Kidney (tissue), 13 donors: ENCODE measurements at regions not wholly inside any gene's neighbourhood (a gene's known extent, or its start where the extent isn't known, plus 50 kb on each side); places are given as distances from the start of the nearest gene placed in this dataset.
A peak's percentile ranks its signal among the peaks of the same experiment; 100 is the strongest.

Source experiments
- DNase-seq, 5 donors: peaks; one replicate each; pipeline ENCODE4 v3.0.0-alpha.2; 2013 to 2020
- FAIRE-seq: peaks from 2 replicates; lab custom pipeline; 2012; peaks lifted over from hg19 to GRCh38; lab: Jason Lieb, UNC
- H3K27ac ChIP-seq, 2 donors: one replicate each; pipeline ENCODE4 v1.7.0; 2013; ENCODE audit warnings: low read depth in 2 of 2, low read length in 2 of 2, inconsistent platforms in 1 of 2
- H3K27me3 ChIP-seq: one replicate; pipeline ENCODE4 v1.7.1; 2013; ENCODE audit warnings: low read length, inconsistent platforms; ENCODE audit not compliant: control insufficient read depth, insufficient read depth
- H3K36me3 ChIP-seq, 3 donors: one replicate each; pipeline versions ENCODE4 v1.7.0 to v1.7.1; 2013; ENCODE audit warnings: low read length in 3 of 3, control low read depth in 1 of 3, inconsistent platforms in 1 of 3; ENCODE audit not compliant: insufficient read depth in 3 of 3, control insufficient read depth in 2 of 3
- H3K4me1 ChIP-seq, 3 donors: one replicate each; pipeline versions ENCODE4 v1.7.0 to v1.7.1; 2013; ENCODE audit warnings: low read length in 3 of 3, inconsistent platforms in 1 of 3, low read depth in 1 of 3; ENCODE audit not compliant: control insufficient read depth in 2 of 3, insufficient read depth in 2 of 3
- H3K4me3 ChIP-seq, 3 donors: one replicate each; pipeline versions ENCODE4 v1.7.0 to v1.8.1; 2013; ENCODE audit warnings: low read length in 3 of 3, control low read depth in 1 of 3, inconsistent platforms in 1 of 3
- H3K9ac ChIP-seq, 3 donors: one replicate each; pipeline versions ENCODE4 v1.7.0 to v1.7.1; 2013; ENCODE audit warnings: low read length in 3 of 3, control low read depth in 1 of 3, inconsistent platforms in 1 of 3
- H3K9me3 ChIP-seq, 3 donors: one replicate each; pipeline versions ENCODE4 v1.7.0 to v1.7.1; 2013; ENCODE audit warnings: low read length in 3 of 3, control low read depth in 1 of 3, inconsistent platforms in 1 of 3; ENCODE audit not compliant: control insufficient read depth in 2 of 3, insufficient read depth in 1 of 3
- CTCF ChIP-seq: IDR thresholded peaks from 3 replicates; pipeline ENCODE4 v1.5.1; 2012; ENCODE audit warnings: mild to moderate bottlenecking, moderate library complexity, borderline replicate concordance; ENCODE audit not compliant: insufficient read depth; ENCODE audit errors: extremely low read depth
- intact Hi-C: fragments of 100-400 bp; cut with DNase I; formaldehyde crosslinking; loops from one replicate; pipeline ENCODE4 v1.11.1; 2022
- donor health status: control.
- donor health status: control.
- donor health status: control.
- donor health status: control.
- donor health status: control.
- donor health status: DM: yes; HTN: yes; CAD: no.
- donor health status: Normal renal cell carcinoma (clear cell type).

GRCh38 chr4:11624370-11624769 is 195.7 kb upstream of the HS3ST1 start:
- no peak overlapping the region for H3K4me3 ChIP-seq
- DNase-seq, result no peak
- no peak for FAIRE-seq
- H3K9me3 ChIP-seq, result no peaks in the 10 kb centered on the region
- H3K27ac ChIP-seq, result peak overlapping the region; percentile 74 to 81
- TF ChIP-seq CTCF, result no peak
- peak overlapping the region in 1 of 3 donors; percentile 26 for H3K9ac ChIP-seq
- H3K27me3 ChIP-seq, result no peaks in the 10 kb centered on the region
- H3K4me1 ChIP-seq, result peaks cover 0 to 41% (median 15%) of the 10 kb centered on the region in 3 donors
- intact Hi-C loops, result no loop called here
- H3K36me3 ChIP-seq, result no peaks in the 10 kb centered on the region

- DNase-seq (peak in 1 of 5 donors; percentile 30), FAIRE-seq (peak; percentile 45)
Measured at GRCh38 chr4:11623726-11624037, 195.0 kb upstream of the HS3ST1 start.

GRCh38 chr4:11622961-11623725 is 194.4 kb upstream of the HS3ST1 start:
- Histone ChIP-seq H3K9me3 (no peaks in the 10 kb centered on the region), H3K9ac (no peak overlapping the region), H3K27ac (no peak overlapping the region), H3K4me1 (peaks cover 0 to 51% (median 15%) of the 10 kb centered on the region in 3 donors), H3K36me3 (no peaks in the 10 kb centered on the region), H3K4me3 (no peak overlapping the region), H3K27me3 (no peaks in the 10 kb centered on the region)
- TF ChIP-seq CTCF, result no peak
- DNase-seq (no peak), FAIRE-seq (no peak)
- intact Hi-C loops, result no loop called here

More at GRCh38 chr4:11623726-11624037, 195.0 kb upstream of the HS3ST1 start:
- TF ChIP-seq CTCF, result peak; percentile 62
- no peak overlapping the region for H3K27ac ChIP-seq
- intact Hi-C loops, result no loop called here
- H3K9ac ChIP-seq, result no peak overlapping the region
- H3K4me1 ChIP-seq, result peaks cover 0 to 48% (median 15%) of the 10 kb centered on the region in 3 donors
- no peaks in the 10 kb centered on the region for H3K9me3 ChIP-seq
- H3K36me3 ChIP-seq, result no peaks in the 10 kb centered on the region
- H3K4me3 ChIP-seq, result no peak overlapping the region
- no peaks in the 10 kb centered on the region for H3K27me3 ChIP-seq
